ENCODE measurements at regions not wholly inside any gene's neighbourhood (a gene's known extent, or its start where the extent isn't known, plus 50 kb on each side); places are given as distances from the start of the nearest gene placed in this dataset.

GRCh38 chr18:70421471-70422390, 132.9 kb downstream of the SOCS6 start:
- peaks cover 0 to 5% (median 0%) of the 10 kb centered on the region in 4 donors for H3K4me1 Mint-ChIP-seq
- no peak overlapping the region for H3K4me3 Mint-ChIP-seq
- H3K9me3 ChIP-seq (ENCODE audit: control insufficient read depth in 1 of 2, low read length in 2 of 2): no peaks in the 10 kb centered on the region
- POLR2A ChIA-PET (ENCODE audit: partially characterized antibody): no interaction called here
- DNase-seq: no peak
- H3K27ac ChIP-seq (ENCODE audit: low read depth, low read length): no peak overlapping the region
- CTCF ChIA-PET (ENCODE audit: partially characterized antibody): interaction anchor here (1.0 to 2.5 kb wide), 4 partner anchors 9 to 226 kb away, joined by 3 to 5 read pairs (median 4); no protein-coding TSS in a partner anchor
- no peaks in the 10 kb centered on the region for H3K27me3 Mint-ChIP-seq
- H3K36me3 ChIP-seq (ENCODE audit: insufficient read depth, low read length): no peaks in the 10 kb centered on the region
- intact Hi-C loops (cut with micrococcal nuclease): no loop called here
- no peaks in the 10 kb centered on the region for H3K27me3 ChIP-seq (ENCODE audit: insufficient read depth, low read length)
- no peaks in the 10 kb centered on the region for H3K9me3 Mint-ChIP-seq
- no peak overlapping the region for H3K4me3 ChIP-seq (ENCODE audit: low read length in 2 of 2)
- no peaks in the 10 kb centered on the region for H3K36me3 Mint-ChIP-seq
- H3K4me1 ChIP-seq (ENCODE audit: insufficient read depth, low read length): no peaks in the 10 kb centered on the region
- no peak overlapping the region for H3K27ac Mint-ChIP-seq

GRCh38 chr18:70420146-70420898, 131.5 kb downstream of the SOCS6 start:
- H3K27me3 ChIP-seq (ENCODE audit: insufficient read depth, low read length): no peaks in the 10 kb centered on the region
- ChIA-PET POLR2A (ENCODE audit: partially characterized antibody) (no interaction called here), CTCF (ENCODE audit: partially characterized antibody) (interaction anchor here (0.9 to 2.5 kb wide), 4 partner anchors 10 to 35 kb away, joined by 3 to 5 read pairs (median 3); no protein-coding TSS in a partner anchor)
- no peak for DNase-seq
- no peaks in the 10 kb centered on the region for H3K4me1 ChIP-seq (ENCODE audit: insufficient read depth, low read length)
- Mint-ChIP-seq H3K9me3 (no peaks in the 10 kb centered on the region), H3K27ac (no peak overlapping the region), H3K36me3 (no peaks in the 10 kb centered on the region), H3K4me3 (no peak overlapping the region), H3K4me1 (peaks cover 0 to 5% (median 0%) of the 10 kb centered on the region in 4 donors), H3K27me3 (no peaks in the 10 kb centered on the region)
- intact Hi-C loops (cut with micrococcal nuclease): no loop called here
- H3K4me3 ChIP-seq (ENCODE audit: low read length in 2 of 2): no peak overlapping the region
- H3K27ac ChIP-seq (ENCODE audit: low read depth, low read length): no peak overlapping the region
- no peaks in the 10 kb centered on the region for H3K36me3 ChIP-seq (ENCODE audit: insufficient read depth, low read length)
- H3K9me3 ChIP-seq (ENCODE audit: control insufficient read depth in 1 of 2, low read length in 2 of 2): no peaks in the 10 kb centered on the region

- H3K27ac ChIP-seq (ENCODE audit: low read depth, low read length): no peak overlapping the region
- DNase-seq: no peak
- no peaks in the 10 kb centered on the region for H3K9me3 ChIP-seq (ENCODE audit: control insufficient read depth in 1 of 2, low read length in 2 of 2)
- Mint-ChIP-seq H3K4me1 (peaks cover 0 to 5% (median 0%) of the 10 kb centered on the region in 4 donors), H3K27me3 (no peaks in the 10 kb centered on the region), H3K9me3 (no peaks in the 10 kb centered on the region), H3K36me3 (no peaks in the 10 kb centered on the region), H3K4me3 (no peak overlapping the region), H3K27ac (no peak overlapping the region)
- no peaks in the 10 kb centered on the region for H3K36me3 ChIP-seq (ENCODE audit: insufficient read depth, low read length)
- intact Hi-C loops (cut with micrococcal nuclease): no loop called here
- H3K27me3 ChIP-seq (ENCODE audit: insufficient read depth, low read length): no peaks in the 10 kb centered on the region
- POLR2A ChIA-PET (ENCODE audit: partially characterized antibody): no interaction called here
- H3K4me1 ChIP-seq (ENCODE audit: insufficient read depth, low read length): no peaks in the 10 kb centered on the region
- CTCF ChIA-PET (ENCODE audit: partially characterized antibody): interaction anchor here (1.9 to 2.5 kb wide), 2 partner anchors 11 to 15 kb away, joined by 5 to 6 read pairs; no protein-coding TSS in a partner anchor
- H3K4me3 ChIP-seq (ENCODE audit: low read length in 2 of 2): no peak overlapping the region
Observed at GRCh38 chr18:70419526-70419925, 130.7 kb downstream of the SOCS6 start.

GRCh38 chr18:70418546-70419311, 129.9 kb downstream of the SOCS6 start:
- Histone ChIP-seq H3K27me3 (ENCODE audit: insufficient read depth, low read length) (peaks cover 3% of the 10 kb centered on the region), H3K4me3 (ENCODE audit: low read length in 2 of 2) (no peak overlapping the region), H3K4me1 (ENCODE audit: insufficient read depth, low read length) (no peaks in the 10 kb centered on the region), H3K36me3 (ENCODE audit: insufficient read depth, low read length) (no peaks in the 10 kb centered on the region), H3K9me3 (ENCODE audit: control insufficient read depth in 1 of 2, low read length in 2 of 2) (no peaks in the 10 kb centered on the region), H3K27ac (ENCODE audit: low read depth, low read length) (no peak overlapping the region)
- Mint-ChIP-seq H3K27ac (no peak overlapping the region), H3K4me1 (peaks cover 0 to 5% (median 0%) of the 10 kb centered on the region in 4 donors), H3K9me3 (no peaks in the 10 kb centered on the region), H3K36me3 (no peaks in the 10 kb centered on the region), H3K27me3 (peaks cover 0 to 1% of the 10 kb centered on the region in 2 donors), H3K4me3 (no peak overlapping the region)
- ChIA-PET CTCF (ENCODE audit: partially characterized antibody) (interaction anchor here (1.9 kb wide), 1 partner anchor 15 kb away, joined by 6 read pairs; no protein-coding TSS in a partner anchor), POLR2A (ENCODE audit: partially characterized antibody) (no interaction called here)
- DNase-seq: no peak
- intact Hi-C loops (cut with micrococcal nuclease): no loop called here

- H3K4me1 ChIP-seq (ENCODE audit: insufficient read depth, low read length): no peaks in the 10 kb centered on the region
- H3K27me3 ChIP-seq (ENCODE audit: insufficient read depth, low read length): peaks cover 3% of the 10 kb centered on the region
- H3K36me3 ChIP-seq (ENCODE audit: insufficient read depth, low read length): no peaks in the 10 kb centered on the region
- ChIA-PET POLR2A (ENCODE audit: partially characterized antibody) (no interaction called here), CTCF (ENCODE audit: partially characterized antibody) (interaction anchor here (1.9 kb wide), 1 partner anchor 16 kb away, joined by 6 read pairs; no protein-coding TSS in a partner anchor)
- no peaks in the 10 kb centered on the region for H3K4me1 Mint-ChIP-seq
- no peaks in the 10 kb centered on the region for H3K9me3 ChIP-seq (ENCODE audit: control insufficient read depth in 1 of 2, low read length in 2 of 2)
- H3K4me3 Mint-ChIP-seq: no peak overlapping the region
- intact Hi-C loops (cut with micrococcal nuclease): no loop called here
- H3K27me3 Mint-ChIP-seq: peaks cover 0 to 2% of the 10 kb centered on the region in 2 donors
- no peaks in the 10 kb centered on the region for H3K36me3 Mint-ChIP-seq
- DNase-seq: no peak
- no peak overlapping the region for H3K27ac ChIP-seq (ENCODE audit: low read depth, low read length)
- H3K4me3 ChIP-seq (ENCODE audit: low read length in 2 of 2): no peak overlapping the region
- no peak overlapping the region for H3K27ac Mint-ChIP-seq
- H3K9me3 Mint-ChIP-seq: no peaks in the 10 kb centered on the region
Observed at GRCh38 chr18:70417847-70418246, 129.0 kb downstream of the SOCS6 start.

- H3K4me1 Mint-ChIP-seq: no peaks in the 10 kb centered on the region
- peaks cover 3% of the 10 kb centered on the region for H3K27me3 ChIP-seq (ENCODE audit: insufficient read depth, low read length)
- H3K4me3 ChIP-seq (ENCODE audit: low read length in 2 of 2): no peak overlapping the region
- no peaks in the 10 kb centered on the region for H3K9me3 Mint-ChIP-seq
- no peaks in the 10 kb centered on the region for H3K9me3 ChIP-seq (ENCODE audit: control insufficient read depth in 1 of 2, low read length in 2 of 2)
- no peak overlapping the region for H3K4me3 Mint-ChIP-seq
- intact Hi-C loops (cut with micrococcal nuclease): no loop called here
- no peaks in the 10 kb centered on the region for H3K36me3 ChIP-seq (ENCODE audit: insufficient read depth, low read length)
- no peaks in the 10 kb centered on the region for H3K4me1 ChIP-seq (ENCODE audit: insufficient read depth, low read length)
- H3K27me3 Mint-ChIP-seq: peaks cover 1 to 2% of the 10 kb centered on the region in 2 donors
- no peak for DNase-seq
- ChIA-PET POLR2A (ENCODE audit: partially characterized antibody) (no interaction called here), CTCF (ENCODE audit: partially characterized antibody) (interaction anchor here (1.3 to 2.6 kb wide), 2 partner anchors 10 to 17 kb away, joined by 3 to 9 read pairs; no protein-coding TSS in a partner anchor)
- H3K36me3 Mint-ChIP-seq: no peaks in the 10 kb centered on the region
- no peak overlapping the region for H3K27ac ChIP-seq (ENCODE audit: low read depth, low read length)
- no peak overlapping the region for H3K27ac Mint-ChIP-seq
Observed at GRCh38 chr18:70416496-70416895, 127.7 kb downstream of the SOCS6 start.
